NCI-H446 treated with DMSO at 0.1 percent for 48 hours (cell line): ENCODE measurements at regions not wholly inside any gene's neighbourhood (a gene's known extent, or its start where the extent isn't known, plus 50 kb on each side); places are given as distances from the start of the nearest gene placed in this dataset.

Experiments
- DNase-seq: peaks from one replicate; lab custom pipeline; 2025; lab: John Stamatoyannopoulos, UW

GRCh38 chr20:60510356-60510755, 552.1 kb downstream of the CDH26 start:
- no peak for DNase-seq

GRCh38 chr20:60512443-60512842, 554.2 kb downstream of the CDH26 start:
- DNase-seq: no peak

- DNase-seq: no peak
Observed at GRCh38 chr20:60513141-60513540, 554.9 kb downstream of the CDH26 start.

GRCh38 chr20:60516442-60516841, 558.2 kb downstream of the CDH26 start:
- no peak for DNase-seq

- DNase-seq: no peak
Observed at GRCh38 chr20:60518022-60518421, 559.8 kb downstream of the CDH26 start.

- DNase-seq: no peak
Observed at GRCh38 chr20:60525397-60525796, 567.2 kb downstream of the CDH26 start.

GRCh38 chr20:60527656-60528055, 569.4 kb downstream of the CDH26 start:
- no peak for DNase-seq

GRCh38 chr20:60528141-60528540, 569.9 kb downstream of the CDH26 start:
- DNase-seq: no peak

GRCh38 chr20:60529149-60529548, 570.9 kb downstream of the CDH26 start:
- DNase-seq: no peak

- DNase-seq: no peak
Observed at GRCh38 chr20:60535211-60535610, 577.0 kb downstream of the CDH26 start.

- no peak for DNase-seq
Observed at GRCh38 chr20:60540591-60540990, 582.4 kb downstream of the CDH26 start.

GRCh38 chr20:60541991-60542390, 583.8 kb downstream of the CDH26 start:
- no peak for DNase-seq

- DNase-seq: no peak
Observed at GRCh38 chr20:60543598-60543997, 585.4 kb downstream of the CDH26 start.

GRCh38 chr20:60553095-60553494, 594.9 kb downstream of the CDH26 start:
- DNase-seq: no peak

- no peak for DNase-seq
Observed at GRCh38 chr20:60558486-60558885, 600.3 kb downstream of the CDH26 start.

GRCh38 chr20:60559462-60559861, 601.2 kb downstream of the CDH26 start:
- DNase-seq: no peak

- DNase-seq: no peak
Observed at GRCh38 chr20:60561052-60561451, 602.8 kb downstream of the CDH26 start.

- DNase-seq: peak; percentile 70
Observed at GRCh38 chr20:60565083-60565482, 606.9 kb downstream of the CDH26 start.

- DNase-seq: no peak
Observed at GRCh38 chr20:60565551-60565950, 607.3 kb downstream of the CDH26 start.

- no peak for DNase-seq
Observed at GRCh38 chr20:60569116-60569515, 610.9 kb downstream of the CDH26 start.

- DNase-seq: no peak
Observed at GRCh38 chr20:60570481-60571277, 612.5 kb downstream of the CDH26 start.

- peak; percentile 95 for DNase-seq
Observed at GRCh38 chr20:60573003-60573680, 614.9 kb downstream of the CDH26 start.

- DNase-seq: no peak
Observed at GRCh38 chr20:60576236-60576635, 618.0 kb downstream of the CDH26 start.
